ENCODE measurements at regions not wholly inside any gene's neighbourhood (a gene's known extent, or its start where the extent isn't known, plus 50 kb on each side); places are given as distances from the start of the nearest gene placed in this dataset.

DNA sequence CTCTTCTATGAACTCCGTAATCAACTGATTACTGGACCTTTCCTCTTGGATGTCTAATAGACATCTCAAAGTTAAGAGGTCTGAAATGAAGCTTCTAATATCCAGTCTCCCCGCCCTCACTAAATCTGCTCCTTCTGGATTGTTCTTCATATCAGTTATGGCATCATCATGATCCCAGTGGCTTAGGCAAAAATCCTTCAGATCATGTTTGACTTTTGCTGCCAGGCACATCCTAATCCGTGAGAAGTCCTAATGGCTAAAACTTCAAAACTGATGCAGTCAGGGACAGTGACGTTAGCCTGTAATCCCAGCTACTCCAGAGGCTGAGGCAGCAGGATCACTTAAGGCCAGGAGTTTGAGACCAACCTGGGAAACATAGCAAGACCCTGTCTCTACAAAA, 55.1 kb upstream of the GUCY1A1 start:
- BruUV-seq (replicated peaks): no TSS peak
- peaks cover 8% of the 10 kb centered on the region for H3K4me1 Mint-ChIP-seq (ENCODE audit: low read depth, unreplicated experiment)

DNA sequence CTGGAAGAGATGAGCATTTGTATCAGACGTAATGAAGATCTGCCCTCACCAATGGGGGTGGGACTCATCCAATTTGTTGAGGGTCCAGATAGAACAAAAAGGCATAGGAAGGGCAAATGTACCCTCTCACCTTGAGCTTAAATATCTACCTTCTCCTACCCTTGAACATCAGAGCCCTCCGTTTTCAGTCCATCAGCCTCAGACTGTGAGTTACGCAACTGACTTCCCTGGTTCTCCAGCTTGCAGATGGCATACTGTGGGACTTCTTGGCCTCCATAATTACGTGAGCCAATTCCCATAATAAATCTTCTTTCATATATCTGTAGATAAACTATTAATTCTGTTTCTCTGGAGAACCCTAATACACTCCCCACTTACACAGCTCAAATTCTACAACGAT, 56.5 kb upstream of the GUCY1A1 start:
- TF ChIP-seq, protein P1, sequence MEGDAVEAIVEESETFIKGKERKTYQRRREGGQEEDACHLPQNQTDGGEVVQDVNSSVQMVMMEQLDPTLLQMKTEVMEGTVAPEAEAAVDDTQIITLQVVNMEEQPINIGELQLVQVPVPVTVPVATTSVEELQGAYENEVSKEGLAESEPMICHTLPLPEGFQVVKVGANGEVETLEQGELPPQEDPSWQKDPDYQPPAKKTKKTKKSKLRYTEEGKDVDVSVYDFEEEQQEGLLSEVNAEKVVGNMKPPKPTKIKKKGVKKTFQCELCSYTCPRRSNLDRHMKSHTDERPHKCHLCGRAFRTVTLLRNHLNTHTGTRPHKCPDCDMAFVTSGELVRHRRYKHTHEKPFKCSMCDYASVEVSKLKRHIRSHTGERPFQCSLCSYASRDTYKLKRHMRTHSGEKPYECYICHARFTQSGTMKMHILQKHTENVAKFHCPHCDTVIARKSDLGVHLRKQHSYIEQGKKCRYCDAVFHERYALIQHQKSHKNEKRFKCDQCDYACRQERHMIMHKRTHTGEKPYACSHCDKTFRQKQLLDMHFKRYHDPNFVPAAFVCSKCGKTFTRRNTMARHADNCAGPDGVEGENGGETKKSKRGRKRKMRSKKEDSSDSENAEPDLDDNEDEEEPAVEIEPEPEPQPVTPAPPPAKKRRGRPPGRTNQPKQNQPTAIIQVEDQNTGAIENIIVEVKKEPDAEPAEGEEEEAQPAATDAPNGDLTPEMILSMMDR (IDR thresholded peaks at IDR 0.05; ENCODE audit: unreplicated experiment): no peak
- BruUV-seq (replicated peaks): no TSS peak
- no peaks in the 10 kb centered on the region for H3K27me3 Mint-ChIP-seq (ENCODE audit: unreplicated experiment)
- DNase-seq: no peak
- H3K27ac Mint-ChIP-seq (ENCODE audit: unreplicated experiment): no peak overlapping the region
- no peak overlapping the region for H3K4me3 Mint-ChIP-seq (ENCODE audit: low read depth, unreplicated experiment)
- H3K9me3 Mint-ChIP-seq (ENCODE audit: low read depth, unreplicated experiment): no peaks in the 10 kb centered on the region
- CTCF ChIA-PET: no interaction called here
- H3K36me3 Mint-ChIP-seq (ENCODE audit: insufficient read depth, unreplicated experiment): no peaks in the 10 kb centered on the region
- peaks cover 8% of the 10 kb centered on the region for H3K4me1 Mint-ChIP-seq (ENCODE audit: low read depth, unreplicated experiment)
- intact Hi-C loops (cut with micrococcal nuclease; ENCODE audit: unreplicated experiment): no loop called here

More for the DNA sequence above, 55.1 kb upstream of the GUCY1A1 start:
- DNase-seq: no peak
- CTCF ChIA-PET: no interaction called here
- Mint-ChIP-seq H3K27ac (ENCODE audit: unreplicated experiment) (no peak overlapping the region), H3K36me3 (ENCODE audit: insufficient read depth, unreplicated experiment) (no peaks in the 10 kb centered on the region), H3K4me3 (ENCODE audit: low read depth, unreplicated experiment) (no peak overlapping the region), H3K9me3 (ENCODE audit: low read depth, unreplicated experiment) (no peaks in the 10 kb centered on the region), H3K27me3 (ENCODE audit: unreplicated experiment) (no peaks in the 10 kb centered on the region)
- intact Hi-C loops (cut with micrococcal nuclease; ENCODE audit: unreplicated experiment): no loop called here
- TF ChIP-seq, protein P1 (IDR thresholded peaks at IDR 0.05; ENCODE audit: unreplicated experiment): no peak

DNA sequence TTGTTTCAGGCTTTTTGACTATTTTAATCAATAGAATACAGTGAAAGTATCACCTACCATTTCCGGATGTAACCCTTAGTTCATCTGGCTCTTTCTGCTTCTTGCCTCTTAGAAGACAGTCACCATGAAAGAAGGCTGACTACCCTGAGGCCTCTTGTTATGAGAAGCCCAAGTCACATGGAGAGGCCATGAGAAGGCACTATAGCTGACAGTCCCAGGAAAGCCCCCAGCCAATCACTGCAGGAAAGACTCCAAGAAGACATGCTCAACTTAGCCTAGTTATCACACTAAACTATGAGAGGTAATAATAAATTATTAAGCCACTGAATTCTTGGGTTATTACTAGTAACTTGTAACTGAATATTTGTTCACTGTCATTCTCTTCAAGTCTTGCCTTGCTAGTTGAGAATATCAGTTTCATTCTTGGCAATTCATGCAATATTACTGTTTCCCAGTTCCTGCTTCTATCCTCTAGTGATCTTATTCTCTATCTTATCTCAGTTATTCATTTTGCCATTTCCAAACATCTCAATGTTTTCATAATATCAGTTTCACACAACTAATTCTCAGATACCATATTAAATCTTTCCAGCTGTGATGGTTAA, 57.1 kb upstream of the GUCY1A1 start:
- no TSS peak for BruUV-seq (replicated peaks)
- Mint-ChIP-seq H3K9me3 (ENCODE audit: low read depth, unreplicated experiment) (no peaks in the 10 kb centered on the region), H3K4me3 (ENCODE audit: low read depth, unreplicated experiment) (no peak overlapping the region), H3K27ac (ENCODE audit: unreplicated experiment) (no peak overlapping the region), H3K27me3 (ENCODE audit: unreplicated experiment) (no peaks in the 10 kb centered on the region), H3K36me3 (ENCODE audit: insufficient read depth, unreplicated experiment) (no peaks in the 10 kb centered on the region), H3K4me1 (ENCODE audit: low read depth, unreplicated experiment) (peaks cover 8% of the 10 kb centered on the region)
- CTCF ChIA-PET: no interaction called here
- intact Hi-C loops (cut with micrococcal nuclease; ENCODE audit: unreplicated experiment): no loop called here
- DNase-seq: no peak
- TF ChIP-seq, protein P1 (IDR thresholded peaks at IDR 0.05; ENCODE audit: unreplicated experiment): no peak

DNA sequence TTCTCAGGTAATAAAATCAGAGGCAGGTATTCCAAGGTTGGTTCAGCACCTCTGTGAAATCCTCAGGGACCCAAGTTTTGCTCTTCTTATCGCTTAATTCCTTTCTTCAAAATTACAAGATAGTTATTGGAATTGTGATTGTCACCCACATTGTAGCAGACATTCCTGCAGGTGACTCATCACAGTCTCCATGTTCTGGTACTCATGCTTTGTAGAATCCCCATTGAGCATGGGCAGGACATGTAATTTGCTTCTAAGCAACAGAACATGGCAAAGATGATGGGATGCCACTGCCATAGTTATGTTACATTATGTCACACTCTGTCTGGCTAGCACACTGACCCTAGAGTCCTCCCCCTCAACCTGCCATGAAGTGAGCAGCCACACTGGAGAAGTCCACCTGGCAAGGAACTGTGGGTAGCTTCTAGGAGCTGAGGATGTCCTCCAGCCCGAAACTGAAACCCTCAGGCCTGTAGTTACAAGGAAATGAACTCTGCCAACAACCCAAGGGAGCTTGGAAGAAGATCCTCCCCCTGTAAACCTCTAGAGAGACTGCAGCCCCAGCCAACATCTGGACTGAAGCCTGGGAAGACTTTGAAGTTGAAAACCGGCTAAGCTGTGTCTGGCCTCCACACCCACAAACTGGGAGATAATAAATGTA, 58.3 kb upstream of the GUCY1A1 start:
- Mint-ChIP-seq H3K27me3 (ENCODE audit: unreplicated experiment) (no peaks in the 10 kb centered on the region), H3K27ac (ENCODE audit: unreplicated experiment) (no peak overlapping the region), H3K36me3 (ENCODE audit: insufficient read depth, unreplicated experiment) (no peaks in the 10 kb centered on the region), H3K4me3 (ENCODE audit: low read depth, unreplicated experiment) (no peak overlapping the region), H3K4me1 (ENCODE audit: low read depth, unreplicated experiment) (peaks cover 8% of the 10 kb centered on the region), H3K9me3 (ENCODE audit: low read depth, unreplicated experiment) (no peaks in the 10 kb centered on the region)
- TF ChIP-seq, protein P1 (IDR thresholded peaks at IDR 0.05; ENCODE audit: unreplicated experiment): no peak
- intact Hi-C loops (cut with micrococcal nuclease; ENCODE audit: unreplicated experiment): no loop called here
- no TSS peak for BruUV-seq (replicated peaks)
- CTCF ChIA-PET: no interaction called here
- no peak for DNase-seq
